ENCODE measurements at regions not wholly inside any gene's neighbourhood (a gene's known extent, or its start where the extent isn't known, plus 50 kb on each side); places are given as distances from the start of the nearest gene placed in this dataset.
"Not testable (repeated sequence)": the region's sequence is repeated elsewhere in the genome, so short reads cannot be mapped to it uniquely, and the experiment has no call there.

GRCh38 chr3:152121270-152121636, 147.5 kb upstream of the MBNL1 start:
- Histone ChIP-seq H3K4me1 (ENCODE audit: insufficient read depth, low read length) (no peaks in the 10 kb centered on the region), H3K9me3 (ENCODE audit: low read depth, low read length) (no peaks in the 10 kb centered on the region), H3K27me3 (ENCODE audit: insufficient read depth, low read length) (no peaks in the 10 kb centered on the region), H3K4me3 (ENCODE audit: low read length) (no peak overlapping the region)

- H3K4me3 ChIP-seq (ENCODE audit: low read length), result no peak overlapping the region
- H3K4me1 ChIP-seq (ENCODE audit: insufficient read depth, low read length), result no peaks in the 10 kb centered on the region
- no peaks in the 10 kb centered on the region for H3K27me3 ChIP-seq (ENCODE audit: insufficient read depth, low read length)
- no peaks in the 10 kb centered on the region for H3K9me3 ChIP-seq (ENCODE audit: low read depth, low read length)
Observed at GRCh38 chr3:152122851-152123250, 145.9 kb upstream of the MBNL1 start.

- Histone ChIP-seq H3K9me3 (ENCODE audit: low read depth, low read length) (no peaks in the 10 kb centered on the region), H3K4me1 (ENCODE audit: insufficient read depth, low read length) (no peaks in the 10 kb centered on the region), H3K4me3 (ENCODE audit: low read length) (no peak overlapping the region), H3K27me3 (ENCODE audit: insufficient read depth, low read length) (no peaks in the 10 kb centered on the region)
Observed at GRCh38 chr3:152123457-152123856, 145.3 kb upstream of the MBNL1 start.

GRCh38 chr3:152126260-152126659, 142.5 kb upstream of the MBNL1 start:
- no peak overlapping the region for H3K4me3 ChIP-seq (ENCODE audit: low read length)
- no peaks in the 10 kb centered on the region for H3K4me1 ChIP-seq (ENCODE audit: insufficient read depth, low read length)
- no peaks in the 10 kb centered on the region for H3K9me3 ChIP-seq (ENCODE audit: low read depth, low read length)
- H3K27me3 ChIP-seq (ENCODE audit: insufficient read depth, low read length), result no peaks in the 10 kb centered on the region

- H3K4me3 ChIP-seq (ENCODE audit: low read length), result no peak overlapping the region
- no peaks in the 10 kb centered on the region for H3K4me1 ChIP-seq (ENCODE audit: insufficient read depth, low read length)
- no peaks in the 10 kb centered on the region for H3K27me3 ChIP-seq (ENCODE audit: insufficient read depth, low read length)
- no peaks in the 10 kb centered on the region for H3K9me3 ChIP-seq (ENCODE audit: low read depth, low read length)
Observed at GRCh38 chr3:152127058-152127457, 141.7 kb upstream of the MBNL1 start.

GRCh38 chr3:152128356-152128755, 140.4 kb upstream of the MBNL1 start:
- H3K9me3 ChIP-seq (ENCODE audit: low read depth, low read length), result no peaks in the 10 kb centered on the region
- H3K27me3 ChIP-seq (ENCODE audit: insufficient read depth, low read length), result no peaks in the 10 kb centered on the region
- no peak overlapping the region for H3K4me3 ChIP-seq (ENCODE audit: low read length)
- no peaks in the 10 kb centered on the region for H3K4me1 ChIP-seq (ENCODE audit: insufficient read depth, low read length)

- no peaks in the 10 kb centered on the region for H3K9me3 ChIP-seq (ENCODE audit: low read depth, low read length)
- no peaks in the 10 kb centered on the region for H3K27me3 ChIP-seq (ENCODE audit: insufficient read depth, low read length)
- no peak overlapping the region for H3K4me3 ChIP-seq (ENCODE audit: low read length)
- no peaks in the 10 kb centered on the region for H3K4me1 ChIP-seq (ENCODE audit: insufficient read depth, low read length)
Observed at GRCh38 chr3:152139651-152140050, 129.1 kb upstream of the MBNL1 start.

- Histone ChIP-seq H3K4me3 (ENCODE audit: low read length) (no peak overlapping the region), H3K27me3 (ENCODE audit: insufficient read depth, low read length) (no peaks in the 10 kb centered on the region), H3K9me3 (ENCODE audit: low read depth, low read length) (no peaks in the 10 kb centered on the region), H3K4me1 (ENCODE audit: insufficient read depth, low read length) (no peaks in the 10 kb centered on the region)
Observed at GRCh38 chr3:152146461-152146860, 122.3 kb upstream of the MBNL1 start.

GRCh38 chr3:152147748-152148147, 121.0 kb upstream of the MBNL1 start:
- Histone ChIP-seq H3K27me3 (ENCODE audit: insufficient read depth, low read length) (no peaks in the 10 kb centered on the region), H3K4me3 (ENCODE audit: low read length) (no peak overlapping the region), H3K4me1 (ENCODE audit: insufficient read depth, low read length) (no peaks in the 10 kb centered on the region)

GRCh38 chr3:152148579-152148978, 120.2 kb upstream of the MBNL1 start:
- Histone ChIP-seq H3K4me1 (ENCODE audit: insufficient read depth, low read length) (no peaks in the 10 kb centered on the region), H3K4me3 (ENCODE audit: low read length) (no peak overlapping the region), H3K9me3 (ENCODE audit: low read depth, low read length) (no peaks in the 10 kb centered on the region), H3K27me3 (ENCODE audit: insufficient read depth, low read length) (no peaks in the 10 kb centered on the region)

More at GRCh38 chr3:152147748-152148147, 121.0 kb upstream of the MBNL1 start:
- H3K9me3 ChIP-seq (ENCODE audit: low read depth, low read length), result no peaks in the 10 kb centered on the region

GRCh38 chr3:152149832-152150231, 118.9 kb upstream of the MBNL1 start:
- Histone ChIP-seq H3K4me3 (ENCODE audit: low read length) (no peak overlapping the region), H3K27me3 (ENCODE audit: insufficient read depth, low read length) (no peaks in the 10 kb centered on the region), H3K4me1 (ENCODE audit: insufficient read depth, low read length) (no peaks in the 10 kb centered on the region)

GRCh38 chr3:152151216-152151876, 117.4 kb upstream of the MBNL1 start:
- no peaks in the 10 kb centered on the region for H3K27me3 ChIP-seq (ENCODE audit: insufficient read depth, low read length)
- H3K9me3 ChIP-seq (ENCODE audit: low read depth, low read length), result no peaks in the 10 kb centered on the region
- H3K4me1 ChIP-seq (ENCODE audit: insufficient read depth, low read length), result no peaks in the 10 kb centered on the region

More at GRCh38 chr3:152149832-152150231, 118.9 kb upstream of the MBNL1 start:
- H3K9me3 ChIP-seq (ENCODE audit: low read depth, low read length), result no peaks in the 10 kb centered on the region

GRCh38 chr3:152151877-152152765, 116.6 kb upstream of the MBNL1 start:
- H3K9me3 ChIP-seq (ENCODE audit: low read depth, low read length); H3K4me1 ChIP-seq (ENCODE audit: insufficient read depth, low read length); H3K4me3 ChIP-seq (ENCODE audit: low read length); H3K27me3 ChIP-seq (ENCODE audit: insufficient read depth, low read length): not testable (repeated sequence)

More at GRCh38 chr3:152151216-152151876, 117.4 kb upstream of the MBNL1 start:
- no peak overlapping the region for H3K4me3 ChIP-seq (ENCODE audit: low read length)

- not testable (repeated sequence) for H3K4me1 ChIP-seq (ENCODE audit: insufficient read depth, low read length); H3K4me3 ChIP-seq (ENCODE audit: low read length); H3K27me3 ChIP-seq (ENCODE audit: insufficient read depth, low read length); H3K9me3 ChIP-seq (ENCODE audit: low read depth, low read length)
Observed at GRCh38 chr3:152153115-152153514, 115.6 kb upstream of the MBNL1 start.

GRCh38 chr3:152155246-152156020, 113.3 kb upstream of the MBNL1 start:
- no peak overlapping the region for H3K4me3 ChIP-seq (ENCODE audit: low read length)
- H3K27me3 ChIP-seq (ENCODE audit: insufficient read depth, low read length), result no peaks in the 10 kb centered on the region
- H3K9me3 ChIP-seq (ENCODE audit: low read depth, low read length), result no peaks in the 10 kb centered on the region
- no peaks in the 10 kb centered on the region for H3K4me1 ChIP-seq (ENCODE audit: insufficient read depth, low read length)

Measured in mononuclear cell (primary cell).